Hematopoietic multipotent progenitor cell treated with erythropoietin and hydrocortisone succinate and interleukin-3 and kit ligand, for 6 days (in vitro differentiated cells): ENCODE measurements at regions not wholly inside any gene's neighbourhood (a gene's known extent, or its start where the extent isn't known, plus 50 kb on each side); places are given as distances from the start of the nearest gene placed in this dataset.
A peak's percentile ranks its signal among the peaks of the same experiment; 100 is the strongest.

ENCODE experiments used
- DNase-seq: peaks from one replicate; pipeline ENCODE4 v3.0.0-alpha.2; 2015

GRCh38 chr3:28649266-28649665 lies 300.6 kb upstream of the AZI2 start:
- DNase-seq: no peak

DNA sequence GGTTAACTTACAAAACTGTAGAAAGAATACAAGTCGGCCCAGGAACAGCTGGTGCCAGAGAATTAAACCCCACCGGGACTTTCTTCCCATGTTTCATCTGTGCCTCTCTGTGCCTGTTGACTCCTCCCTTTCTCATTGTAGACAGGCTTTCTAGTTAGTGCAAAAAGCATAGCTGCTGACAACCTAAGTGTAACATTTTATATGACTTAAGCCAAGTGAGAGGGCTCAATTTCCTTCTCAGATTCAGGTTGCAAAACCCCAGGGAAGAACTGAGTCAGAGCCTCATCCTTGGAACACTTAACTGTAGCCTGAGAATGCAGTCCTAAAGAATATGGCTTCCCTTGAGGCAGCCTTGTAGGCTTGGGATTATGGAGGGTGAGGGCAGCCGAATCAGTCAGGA lies 302.5 kb upstream of the AZI2 start:
- DNase-seq: no peak

- no peak for DNase-seq
Observed at GRCh38 chr3:28664123-28664522, 315.5 kb upstream of the AZI2 start.

DNA sequence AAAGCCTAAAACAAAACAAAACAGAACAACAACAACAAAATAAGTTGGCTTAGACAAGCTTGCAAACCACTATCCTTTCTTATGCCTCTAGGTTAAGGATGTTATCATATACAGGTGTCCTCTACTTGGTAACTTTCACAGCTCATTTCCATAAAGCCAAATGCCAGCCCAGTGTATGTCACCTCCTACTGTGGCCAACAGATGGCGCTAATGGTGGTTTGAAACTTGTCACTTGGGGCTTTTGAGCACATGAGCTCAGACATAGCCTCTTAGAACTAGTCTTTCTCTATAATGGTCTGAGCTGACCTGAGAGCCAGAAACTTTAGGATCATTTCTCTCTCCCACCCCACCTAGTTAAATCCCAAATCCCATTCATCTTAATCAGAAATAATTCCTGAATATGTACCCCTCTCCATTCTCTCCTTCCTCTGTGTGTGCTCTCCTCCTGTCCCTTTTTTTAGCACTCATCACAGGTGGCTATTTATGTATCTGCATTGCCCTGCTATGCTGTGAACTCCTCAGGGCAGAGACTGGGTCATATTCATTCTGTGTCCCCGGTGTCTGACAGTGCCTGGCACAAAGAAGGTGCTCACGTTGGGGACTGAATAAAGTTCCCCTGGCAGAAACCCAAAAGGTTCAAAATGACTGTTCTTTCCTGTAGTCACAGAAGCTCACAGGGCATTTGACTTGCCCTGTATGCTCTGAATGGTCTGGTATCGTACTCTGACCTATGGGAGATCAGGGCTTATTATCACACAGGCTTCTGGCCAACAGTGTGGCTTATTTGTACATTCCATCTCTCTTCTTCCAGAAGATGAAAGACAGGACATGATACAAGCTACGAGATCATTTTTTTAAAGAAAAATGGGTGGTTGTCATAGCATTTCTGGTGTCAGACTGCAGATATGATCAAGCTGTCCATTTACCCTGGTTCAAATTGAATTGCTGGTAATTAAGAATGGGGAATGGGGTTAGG lies 319.3 kb upstream of the AZI2 start:
- peak; percentile 75 for DNase-seq

- no peak for DNase-seq
Observed at GRCh38 chr3:28669870-28670269, 321.2 kb upstream of the AZI2 start.

- no peak for DNase-seq
Observed at GRCh38 chr3:28672406-28672805, 323.8 kb upstream of the AZI2 start.

DNA sequence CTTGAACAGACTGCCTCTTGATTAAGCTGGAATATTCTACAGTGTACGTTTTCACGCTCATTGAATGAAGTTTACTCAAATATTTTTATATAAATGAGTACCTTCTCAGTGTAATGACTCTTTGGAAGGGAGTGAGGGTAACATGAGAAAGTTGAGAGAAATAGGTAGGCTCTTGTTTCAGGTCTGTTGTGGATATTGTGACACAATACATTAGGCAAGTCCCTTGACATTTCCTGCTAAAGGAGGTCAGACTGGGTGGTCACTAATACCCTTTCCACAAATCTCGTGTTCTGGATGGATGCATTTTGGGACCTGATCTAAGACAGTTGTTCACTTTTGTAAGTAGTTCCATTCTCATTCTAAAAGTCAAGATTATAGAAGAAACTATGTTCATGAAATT lies 324.8 kb upstream of the AZI2 start:
- DNase-seq: no peak

DNA sequence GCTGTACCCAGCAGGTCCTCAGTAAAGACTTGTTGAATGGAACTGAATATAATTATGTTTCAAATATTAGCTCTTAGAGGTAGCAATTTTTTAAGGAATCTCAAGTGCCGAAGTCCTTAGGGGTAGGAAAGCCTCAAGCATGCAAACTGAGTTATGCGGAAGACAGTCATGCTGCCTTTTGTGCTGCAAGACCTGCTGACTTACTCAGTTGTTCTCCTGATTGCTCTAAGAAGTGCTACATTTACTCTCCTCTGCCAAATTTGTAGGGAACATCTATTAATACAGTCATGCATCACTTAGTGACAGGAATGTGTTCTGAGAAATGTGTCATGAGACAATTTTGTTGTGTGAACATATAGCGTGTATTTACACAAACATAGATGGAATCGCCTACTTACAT lies 325.6 kb upstream of the AZI2 start:
- DNase-seq: no peak

- DNase-seq: no peak
Observed at GRCh38 chr3:28677581-28677980, 329.0 kb upstream of the AZI2 start.

- no peak for DNase-seq
Observed at GRCh38 chr3:28678086-28678485, 329.5 kb upstream of the AZI2 start.

DNA sequence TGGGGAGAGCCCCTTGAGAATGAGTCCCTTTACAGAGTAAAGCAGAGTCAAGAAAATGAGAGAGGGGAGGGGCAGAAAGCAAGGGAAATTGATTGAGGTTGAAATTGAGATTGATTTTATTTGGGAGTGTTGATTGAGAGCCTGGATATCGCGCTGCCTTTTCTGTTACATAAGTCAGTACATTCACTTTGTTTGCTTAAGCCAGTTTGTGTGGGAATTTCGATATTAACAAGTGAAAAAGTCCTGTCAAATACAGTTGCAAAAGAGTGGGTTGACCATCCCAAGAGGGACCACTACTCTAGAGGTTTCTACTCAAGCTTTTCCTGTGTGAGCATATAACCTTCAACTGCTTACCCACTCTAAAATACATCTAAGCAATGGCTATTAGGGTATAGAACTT lies 331.4 kb upstream of the AZI2 start:
- DNase-seq: no peak

GRCh38 chr3:28682121-28682520 lies 333.5 kb upstream of the AZI2 start:
- DNase-seq: no peak

DNA sequence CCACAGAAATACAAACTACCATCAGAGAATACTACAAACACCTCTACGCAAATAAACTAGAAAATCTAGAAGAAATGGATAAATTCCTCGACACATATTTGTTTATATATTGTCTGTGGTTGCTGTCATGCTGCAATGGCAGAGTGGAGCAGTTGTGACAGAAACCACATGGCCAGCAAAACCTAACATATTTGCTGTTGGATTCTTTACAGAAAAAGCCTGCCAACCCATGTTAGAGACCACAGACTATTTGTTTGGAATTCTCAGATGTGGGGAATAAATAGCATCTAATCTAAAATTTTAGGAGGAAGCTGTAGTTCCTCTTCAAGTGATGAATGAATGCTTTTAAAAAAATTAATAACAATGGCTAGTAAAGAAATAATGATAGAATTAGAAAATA lies 341.6 kb upstream of the AZI2 start:
- DNase-seq: no peak

GRCh38 chr3:28698706-28699105 lies 350.1 kb upstream of the AZI2 start:
- no peak for DNase-seq

DNA sequence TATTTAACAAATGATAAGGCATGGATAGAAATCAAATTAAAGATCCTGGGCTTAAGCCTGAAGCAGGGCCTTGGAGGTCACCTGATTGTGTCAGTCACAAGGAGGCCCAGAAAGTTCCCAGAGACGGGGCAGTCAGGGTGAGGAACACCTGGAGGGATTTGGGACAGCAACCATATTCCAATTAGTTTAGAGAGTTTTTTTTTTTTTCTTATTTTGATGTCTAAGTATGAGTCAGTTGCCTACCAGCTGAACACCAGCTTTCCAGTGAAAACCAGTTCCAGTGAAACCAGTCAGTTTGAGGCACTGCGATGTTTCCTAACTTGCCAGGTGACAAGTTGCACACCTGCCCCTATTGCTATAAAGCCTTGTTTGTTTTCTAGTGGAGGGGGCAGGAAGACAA lies 350.7 kb upstream of the AZI2 start:
- no peak for DNase-seq

DNA sequence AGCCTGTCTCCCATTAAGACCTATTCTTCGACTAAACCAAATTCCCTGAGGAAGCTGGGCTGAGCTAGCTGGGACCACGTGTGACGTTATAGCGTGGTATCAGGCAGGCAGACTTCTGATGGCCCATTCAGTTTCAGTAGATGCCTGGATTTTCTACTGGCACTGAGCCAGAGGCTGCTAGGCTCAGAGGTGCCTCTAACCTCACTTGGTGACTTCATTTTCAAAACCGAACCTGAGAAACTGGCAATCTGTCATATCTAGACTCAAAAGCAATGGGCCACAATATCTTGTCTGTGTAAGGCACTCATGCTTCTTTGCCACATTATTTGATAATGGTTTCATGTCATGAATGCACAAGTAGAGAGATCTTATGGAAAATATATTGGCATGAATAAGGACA lies 352.1 kb upstream of the AZI2 start:
- no peak for DNase-seq

DNA sequence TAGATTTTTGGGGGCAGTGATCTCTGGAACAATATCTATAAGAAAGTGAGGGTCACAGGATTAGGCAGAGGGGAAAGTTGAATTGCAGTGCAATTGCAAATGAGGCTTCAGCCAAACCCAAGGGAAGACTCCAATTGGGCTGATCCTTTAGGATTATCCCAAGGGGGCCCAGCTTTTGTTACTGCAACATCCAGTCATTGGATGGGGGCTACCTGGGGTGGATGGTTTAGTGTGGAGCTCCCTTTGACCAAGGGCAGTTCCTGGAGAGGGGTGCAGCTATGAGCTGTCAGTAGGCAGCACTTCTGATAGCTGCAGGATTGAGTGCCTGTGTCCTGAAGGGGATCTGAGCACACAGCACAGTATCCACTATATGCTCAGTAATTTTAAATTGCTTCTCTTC lies 355.2 kb upstream of the AZI2 start:
- DNase-seq: no peak

- DNase-seq: no peak
Observed at GRCh38 chr3:28711293-28711692, 362.7 kb upstream of the AZI2 start.

DNA sequence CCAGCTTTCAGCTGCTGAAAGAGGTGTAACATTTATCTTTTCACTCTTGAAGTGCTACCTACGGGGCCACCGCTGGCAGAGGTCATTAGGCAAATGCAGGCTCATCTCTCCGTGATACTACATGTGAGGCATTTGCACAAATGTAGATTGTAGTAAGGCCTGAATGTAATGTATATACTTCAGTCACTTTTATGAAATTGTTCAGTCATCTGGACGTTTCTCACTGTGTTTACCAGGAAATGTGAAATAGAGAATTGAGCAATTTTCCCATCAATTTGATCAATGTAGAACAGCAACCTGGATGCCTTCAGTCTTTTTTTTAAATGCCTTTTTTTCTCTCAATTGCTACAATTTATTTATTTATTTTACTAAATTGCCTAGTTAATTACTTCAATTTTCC lies 368.3 kb upstream of the AZI2 start:
- DNase-seq: no peak

- DNase-seq: no peak
Observed at GRCh38 chr3:28718074-28718849, 369.6 kb upstream of the AZI2 start.

DNA sequence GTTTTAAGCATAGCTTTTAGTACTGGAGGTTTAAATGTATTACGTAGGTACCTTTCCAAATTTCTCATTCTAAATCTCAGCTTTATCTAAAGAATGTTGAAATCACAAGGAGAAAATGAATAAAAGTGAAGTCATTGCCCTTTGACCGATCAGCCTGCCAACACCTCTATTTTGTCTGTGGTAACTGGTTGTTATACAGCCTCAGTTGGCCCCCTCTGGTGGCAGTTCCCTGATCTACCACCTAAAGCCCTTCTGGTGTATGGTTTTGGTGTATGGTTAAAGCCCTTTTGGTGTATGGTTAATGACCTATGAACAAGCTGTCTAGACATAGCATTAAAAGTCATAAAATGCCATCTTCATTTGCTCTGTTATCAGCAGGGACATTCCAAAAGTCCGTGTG lies 378.2 kb upstream of the AZI2 start:
- peak; percentile 33 for DNase-seq

DNA sequence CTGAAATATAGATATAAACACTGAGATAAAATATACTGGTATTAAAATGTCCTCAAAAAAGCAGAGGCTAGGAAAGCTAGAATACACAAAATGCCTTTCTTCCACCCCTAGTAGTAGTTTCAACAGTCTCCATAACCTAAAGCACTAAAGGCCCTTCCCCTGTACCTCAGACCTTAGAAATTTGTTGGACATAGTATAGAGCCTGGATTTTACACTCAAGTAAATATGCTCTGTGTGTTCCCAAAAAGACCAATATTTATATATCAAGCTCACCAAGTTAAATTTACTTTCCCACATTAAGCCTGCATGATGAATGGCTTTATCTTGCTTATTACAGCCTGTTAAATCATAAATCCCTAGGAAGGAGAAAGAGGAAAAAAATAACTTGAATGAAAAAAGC lies 378.7 kb upstream of the AZI2 start:
- DNase-seq: no peak

DNA sequence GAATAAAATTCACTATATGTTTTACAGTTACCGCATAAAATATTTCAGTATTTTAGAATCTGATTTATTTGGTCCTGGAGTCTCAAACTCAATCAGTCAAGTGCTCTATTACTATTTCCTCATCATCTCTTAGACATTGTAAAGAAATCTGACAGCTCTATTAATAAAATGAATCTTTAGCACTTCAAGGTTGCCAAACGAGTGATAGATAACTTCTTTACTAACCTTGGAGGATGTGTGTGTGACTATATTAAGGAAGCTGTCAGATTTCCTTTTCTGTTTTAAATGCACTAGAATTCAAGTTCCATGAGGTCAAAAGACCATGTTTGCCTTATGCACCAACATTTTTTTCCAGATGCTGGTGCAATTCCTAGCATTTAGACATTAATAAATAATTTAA lies 389.8 kb upstream of the AZI2 start:
- DNase-seq: no peak

DNA sequence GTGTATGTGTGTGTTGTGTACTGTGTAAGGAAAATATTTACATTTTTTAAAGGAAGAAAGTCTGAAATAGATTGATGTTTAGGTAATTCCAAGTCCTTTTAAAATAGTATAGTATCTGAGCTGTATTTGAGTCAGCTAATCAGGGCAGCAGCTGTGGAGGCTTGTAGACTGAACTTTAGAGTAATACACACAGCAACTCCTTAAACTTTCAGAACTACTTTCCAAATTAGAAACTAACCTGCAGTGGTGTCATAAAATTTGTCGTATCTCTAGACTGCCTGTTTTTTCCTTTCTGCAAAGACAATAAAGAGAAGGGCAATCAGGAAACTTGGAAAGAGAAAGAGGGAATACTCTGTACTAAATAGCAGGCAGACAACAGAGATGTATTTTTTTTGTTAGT lies 391.0 kb upstream of the AZI2 start:
- DNase-seq: no peak
